Panc1 (cell line): ENCODE measurements at regions not wholly inside any gene's neighbourhood (a gene's known extent, or its start where the extent isn't known, plus 50 kb on each side); places are given as distances from the start of the nearest gene placed in this dataset.

Experiments used
- POLR2AphosphoS5 ChIP-seq: IDR thresholded peaks from 2 replicates; pipeline ENCODE4 v1.6.1; 2012; ENCODE audit warnings: mild to moderate bottlenecking, low read depth, low read length, moderate library complexity
- TF ChIP-seq, protein P1 (sequence below): fragments of 450-650 bp; IDR thresholded peaks from 2 replicates; pipeline ENCODE4 v1.5.1; 2017; ENCODE audit warnings: mild to moderate bottlenecking

DNA sequence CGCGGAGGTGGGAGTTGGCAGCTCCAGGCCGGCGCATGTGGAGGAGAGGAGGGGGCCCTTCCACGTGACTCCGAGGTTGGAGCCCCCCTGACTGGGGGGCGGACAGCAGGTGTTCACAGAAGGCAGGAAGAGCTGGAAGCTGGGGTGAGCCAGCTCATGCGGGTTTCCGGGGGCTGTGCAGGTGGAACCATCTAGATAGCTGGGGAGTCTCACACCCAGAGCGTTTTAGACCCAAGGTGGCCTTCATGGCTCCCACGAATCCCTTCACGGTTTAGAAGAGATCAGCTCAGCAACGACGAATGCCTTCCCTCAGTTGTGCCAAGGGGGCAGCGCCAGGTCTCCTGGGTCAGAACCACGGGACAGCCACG is 740.5 kb upstream of the SALL3 start:
- TF ChIP-seq, protein P1, sequence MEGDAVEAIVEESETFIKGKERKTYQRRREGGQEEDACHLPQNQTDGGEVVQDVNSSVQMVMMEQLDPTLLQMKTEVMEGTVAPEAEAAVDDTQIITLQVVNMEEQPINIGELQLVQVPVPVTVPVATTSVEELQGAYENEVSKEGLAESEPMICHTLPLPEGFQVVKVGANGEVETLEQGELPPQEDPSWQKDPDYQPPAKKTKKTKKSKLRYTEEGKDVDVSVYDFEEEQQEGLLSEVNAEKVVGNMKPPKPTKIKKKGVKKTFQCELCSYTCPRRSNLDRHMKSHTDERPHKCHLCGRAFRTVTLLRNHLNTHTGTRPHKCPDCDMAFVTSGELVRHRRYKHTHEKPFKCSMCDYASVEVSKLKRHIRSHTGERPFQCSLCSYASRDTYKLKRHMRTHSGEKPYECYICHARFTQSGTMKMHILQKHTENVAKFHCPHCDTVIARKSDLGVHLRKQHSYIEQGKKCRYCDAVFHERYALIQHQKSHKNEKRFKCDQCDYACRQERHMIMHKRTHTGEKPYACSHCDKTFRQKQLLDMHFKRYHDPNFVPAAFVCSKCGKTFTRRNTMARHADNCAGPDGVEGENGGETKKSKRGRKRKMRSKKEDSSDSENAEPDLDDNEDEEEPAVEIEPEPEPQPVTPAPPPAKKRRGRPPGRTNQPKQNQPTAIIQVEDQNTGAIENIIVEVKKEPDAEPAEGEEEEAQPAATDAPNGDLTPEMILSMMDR: no peak
- TF ChIP-seq POLR2AphosphoS5: no peak
